GM23338 (cell line): ENCODE measurements at regions not wholly inside any gene's neighbourhood (a gene's known extent, or its start where the extent isn't known, plus 50 kb on each side); places are given as distances from the start of the nearest gene placed in this dataset.

Experiments used
- EZH2 ChIP-seq: fragments of 200-600 bp; sonication (generic); IDR thresholded peaks from one replicate; pipeline ENCODE4 v1.8.0; 2017; ENCODE audit warnings: antibody characterized with exemption, mild to moderate bottlenecking, low read depth; ENCODE audit not compliant: unreplicated experiment
- EZH2phosphoT487 ChIP-seq: fragments of 200-600 bp; sonication (generic); IDR thresholded peaks from one replicate; pipeline ENCODE4 v1.8.1; 2018; ENCODE audit warnings: antibody characterized with exemption; ENCODE audit not compliant: unreplicated experiment
- JUNB ChIP-seq: IDR thresholded peaks from one replicate; pipeline ENCODE4 v1.6.1; 2016; ENCODE audit warnings: antibody characterized with exemption; ENCODE audit not compliant: unreplicated experiment
- POLR2AphosphoS5 ChIP-seq: IDR thresholded peaks from 2 replicates; pipeline ENCODE4 v1.6.1; 2016; ENCODE audit warnings: antibody characterized with exemption, low read depth
- STAT1 ChIP-seq: IDR thresholded peaks from one replicate; pipeline ENCODE4 v1.6.1; 2016; ENCODE audit warnings: antibody characterized with exemption; ENCODE audit not compliant: unreplicated experiment
- TF ChIP-seq, protein P1 (sequence below), 2 experiments: fragments of 200-600 bp in 1 of 2; sonication (generic) in 1 of 2; conservative IDR thresholded peaks; 2 replicates each; pipeline versions ENCODE4 v1.5.1 to v1.6.1; 2016 to 2017; ENCODE audit warnings: antibody characterized with exemption in 2 of 2, low read depth in 2 of 2, mild to moderate bottlenecking in 2 of 2, moderate library complexity in 1 of 2

DNA sequence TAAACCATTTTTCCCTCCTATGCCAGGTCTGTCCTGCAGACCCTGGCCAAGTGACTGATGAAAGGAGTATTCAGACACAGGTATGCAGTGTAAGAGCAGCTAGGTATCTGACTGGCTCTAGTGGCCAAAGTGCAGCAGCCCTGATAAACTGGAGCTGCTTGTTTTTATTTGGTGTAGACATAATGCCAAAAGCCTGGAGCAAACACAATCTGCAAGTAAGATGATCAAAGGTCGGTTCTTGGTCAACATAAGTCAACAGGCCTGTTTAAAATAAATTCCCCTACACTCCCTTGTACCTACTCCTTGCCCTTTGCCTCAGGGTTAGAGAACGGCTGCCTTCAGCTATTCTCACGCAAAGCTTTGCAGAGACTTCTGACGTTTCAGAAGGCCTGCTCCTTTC lies 1003.1 kb downstream of the ZPLD1 start:
- TF ChIP-seq, protein P1, sequence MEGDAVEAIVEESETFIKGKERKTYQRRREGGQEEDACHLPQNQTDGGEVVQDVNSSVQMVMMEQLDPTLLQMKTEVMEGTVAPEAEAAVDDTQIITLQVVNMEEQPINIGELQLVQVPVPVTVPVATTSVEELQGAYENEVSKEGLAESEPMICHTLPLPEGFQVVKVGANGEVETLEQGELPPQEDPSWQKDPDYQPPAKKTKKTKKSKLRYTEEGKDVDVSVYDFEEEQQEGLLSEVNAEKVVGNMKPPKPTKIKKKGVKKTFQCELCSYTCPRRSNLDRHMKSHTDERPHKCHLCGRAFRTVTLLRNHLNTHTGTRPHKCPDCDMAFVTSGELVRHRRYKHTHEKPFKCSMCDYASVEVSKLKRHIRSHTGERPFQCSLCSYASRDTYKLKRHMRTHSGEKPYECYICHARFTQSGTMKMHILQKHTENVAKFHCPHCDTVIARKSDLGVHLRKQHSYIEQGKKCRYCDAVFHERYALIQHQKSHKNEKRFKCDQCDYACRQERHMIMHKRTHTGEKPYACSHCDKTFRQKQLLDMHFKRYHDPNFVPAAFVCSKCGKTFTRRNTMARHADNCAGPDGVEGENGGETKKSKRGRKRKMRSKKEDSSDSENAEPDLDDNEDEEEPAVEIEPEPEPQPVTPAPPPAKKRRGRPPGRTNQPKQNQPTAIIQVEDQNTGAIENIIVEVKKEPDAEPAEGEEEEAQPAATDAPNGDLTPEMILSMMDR (conservative IDR thresholded peaks at IDR 0.05; ENCODE audit: low read depth in 2 of 2), result no peak
- TF ChIP-seq EZH2phosphoT487, result no peak
- no peak for TF ChIP-seq EZH2
- TF ChIP-seq POLR2AphosphoS5, result no peak
- no peak for TF ChIP-seq JUNB
- TF ChIP-seq STAT1, result no peak
